ENCODE measurements at regions not wholly inside any gene's neighbourhood (a gene's known extent, or its start where the extent isn't known, plus 50 kb on each side); places are given as distances from the start of the nearest gene placed in this dataset.

- RAD21 ChIA-PET (ENCODE audit: low non-redundant PET in 1 of 2, low total read pairs in 2 of 2, uncharacterized antibody in 2 of 2, unreplicated experiment in 2 of 2): no interaction called here
Observed at GRCh38 chr15:67917037-67917436, 77.2 kb upstream of the RNU6-1 start.

More at GRCh38 chr15:67917037-67917436, 77.2 kb upstream of the RNU6-1 start:
- H2AFZ ChIP-seq (ENCODE audit: low read depth, low read length, poor library complexity, severe bottlenecking): no peak overlapping the region
- no peaks in the 10 kb centered on the region for H4K20me1 ChIP-seq (ENCODE audit: insufficient read depth)
- no peaks in the 10 kb centered on the region for H3K79me2 ChIP-seq (ENCODE audit: insufficient read depth, low read length)
- no peak overlapping the region for H3K9ac ChIP-seq (ENCODE audit: low read length)
- H3K27me3 ChIP-seq (ENCODE audit: insufficient read depth, low read length): no peaks in the 10 kb centered on the region
- ChIA-PET CTCF (no interaction called here), POLR2A (interaction anchor here (0.6 kb wide), 1 partner anchor 362 kb away, joined by 3 read pairs; no protein-coding TSS in a partner anchor)
- intact Hi-C loops (cut with micrococcal nuclease): no loop called here
- no peaks in the 10 kb centered on the region for H3K4me1 ChIP-seq (ENCODE audit: control insufficient read depth in 1 of 2, insufficient read depth in 2 of 2, low read length in 2 of 2)
- DNase-seq (ENCODE audit: low read depth, low spot score) (no peak), ATAC-seq (no peak)
- H3K4me3 ChIP-seq (replicated peaks in 1 of 2; ENCODE audit: low read depth in 1 of 2, low read length in 2 of 2): no peak overlapping the region
- H3K4me2 ChIP-seq (ENCODE audit: low read length): no peak overlapping the region
- H3K36me3 ChIP-seq (ENCODE audit: control insufficient read depth in 1 of 2, insufficient read depth in 2 of 2, low read length in 2 of 2): no peaks in the 10 kb centered on the region
- H3K9me2 ChIP-seq (ENCODE audit: insufficient read depth): no peaks in the 10 kb centered on the region
- no TSS peak for BruUV-seq (replicated peaks)
- H3K9me3 ChIP-seq (ENCODE audit: control insufficient read depth in 1 of 2, insufficient read depth in 1 of 2, low read depth in 1 of 2, low read length in 2 of 2): no peaks in the 10 kb centered on the region
- TF ChIP-seq SRF (IDR thresholded peaks at IDR 0.05; ENCODE audit: low read depth) (no peak), FOSL1 (IDR thresholded peaks at IDR 0.05; ENCODE audit: low read depth) (no peak), RAD21 (IDR thresholded peaks at IDR 0.05; ENCODE audit: low read depth) (no peak), ZFX (IDR thresholded peaks at IDR 0.05) (no peak), POLR2AphosphoS5 (IDR thresholded peaks at IDR 0.05; ENCODE audit: low read depth, low read length) (no peak), CBX3 (IDR thresholded peaks at IDR 0.05; ENCODE audit: low read depth) (no peak), POLR2A (IDR thresholded peaks at IDR 0.05; ENCODE audit: borderline replicate concordance, extremely low read depth, insufficient read depth, insufficient read length) (no peak), EZH2 (IDR thresholded peaks at IDR 0.05) (no peak), ELF1 (IDR thresholded peaks at IDR 0.05; ENCODE audit: borderline replicate concordance, low read depth) (no peak), SP1 (IDR thresholded peaks at IDR 0.05; ENCODE audit: low read depth) (no peak)
- TF ChIP-seq, protein P1, sequence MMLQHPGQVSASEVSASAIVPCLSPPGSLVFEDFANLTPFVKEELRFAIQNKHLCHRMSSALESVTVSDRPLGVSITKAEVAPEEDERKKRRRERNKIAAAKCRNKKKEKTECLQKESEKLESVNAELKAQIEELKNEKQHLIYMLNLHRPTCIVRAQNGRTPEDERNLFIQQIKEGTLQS (IDR thresholded peaks at IDR 0.05): no peak
- TF ChIP-seq, protein P2, sequence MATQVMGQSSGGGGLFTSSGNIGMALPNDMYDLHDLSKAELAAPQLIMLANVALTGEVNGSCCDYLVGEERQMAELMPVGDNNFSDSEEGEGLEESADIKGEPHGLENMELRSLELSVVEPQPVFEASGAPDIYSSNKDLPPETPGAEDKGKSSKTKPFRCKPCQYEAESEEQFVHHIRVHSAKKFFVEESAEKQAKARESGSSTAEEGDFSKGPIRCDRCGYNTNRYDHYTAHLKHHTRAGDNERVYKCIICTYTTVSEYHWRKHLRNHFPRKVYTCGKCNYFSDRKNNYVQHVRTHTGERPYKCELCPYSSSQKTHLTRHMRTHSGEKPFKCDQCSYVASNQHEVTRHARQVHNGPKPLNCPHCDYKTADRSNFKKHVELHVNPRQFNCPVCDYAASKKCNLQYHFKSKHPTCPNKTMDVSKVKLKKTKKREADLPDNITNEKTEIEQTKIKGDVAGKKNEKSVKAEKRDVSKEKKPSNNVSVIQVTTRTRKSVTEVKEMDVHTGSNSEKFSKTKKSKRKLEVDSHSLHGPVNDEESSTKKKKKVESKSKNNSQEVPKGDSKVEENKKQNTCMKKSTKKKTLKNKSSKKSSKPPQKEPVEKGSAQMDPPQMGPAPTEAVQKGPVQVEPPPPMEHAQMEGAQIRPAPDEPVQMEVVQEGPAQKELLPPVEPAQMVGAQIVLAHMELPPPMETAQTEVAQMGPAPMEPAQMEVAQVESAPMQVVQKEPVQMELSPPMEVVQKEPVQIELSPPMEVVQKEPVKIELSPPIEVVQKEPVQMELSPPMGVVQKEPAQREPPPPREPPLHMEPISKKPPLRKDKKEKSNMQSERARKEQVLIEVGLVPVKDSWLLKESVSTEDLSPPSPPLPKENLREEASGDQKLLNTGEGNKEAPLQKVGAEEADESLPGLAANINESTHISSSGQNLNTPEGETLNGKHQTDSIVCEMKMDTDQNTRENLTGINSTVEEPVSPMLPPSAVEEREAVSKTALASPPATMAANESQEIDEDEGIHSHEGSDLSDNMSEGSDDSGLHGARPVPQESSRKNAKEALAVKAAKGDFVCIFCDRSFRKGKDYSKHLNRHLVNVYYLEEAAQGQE (IDR thresholded peaks at IDR 0.05; ENCODE audit: low read depth): no peak
- no peak overlapping the region for H3K27ac ChIP-seq (ENCODE audit: low read depth, low read length)

All from HCT116 (cell line).